Heart right ventricle (tissue), 16 donors: ENCODE measurements at regions not wholly inside any gene's neighbourhood (a gene's known extent, or its start where the extent isn't known, plus 50 kb on each side); places are given as distances from the start of the nearest gene placed in this dataset.

Source experiments
- ATAC-seq, 8 donors: fragments of 200-7000 bp; cut with Tn5 transposase; one replicate each; pipeline ENCODE4 v1.9.1; 2020; ENCODE audit warnings: mild to moderate bottlenecking in 8 of 8, moderate library complexity in 8 of 8, moderate number of reproducible peaks in 1 of 8
- DNase-seq, 2 donors: peaks; one replicate each; pipeline ENCODE4 v3.0.0-alpha.2; 2020
- H3K27ac ChIP-seq, 10 donors: fragments of 200-600 bp; sonication (generic) in 2 of 10; one replicate each; pipeline versions ENCODE4 v1.5.0 to v1.8.0; 2020 to 2022; ENCODE audit warnings: mild to moderate bottlenecking in 3 of 10
- H3K27me3 ChIP-seq, 7 donors: fragments of 200-600 bp; one replicate each; pipeline ENCODE4 v1.8.0; 2021 to 2022; ENCODE audit warnings: mild to moderate bottlenecking in 2 of 7
- H3K36me3 ChIP-seq, 9 donors: fragments of 200-600 bp; sonication (generic) in 1 of 9; one replicate each; pipeline versions ENCODE4 v1.5.0 to v1.8.0; 2020 to 2022; ENCODE audit warnings: mild to moderate bottlenecking in 2 of 9
- H3K4me1 ChIP-seq, 9 donors: fragments of 200-600 bp; sonication (generic) in 1 of 9; one replicate each; pipeline versions ENCODE4 v1.5.0 to v1.8.0; 2020 to 2022; ENCODE audit warnings: mild to moderate bottlenecking in 4 of 9
- H3K4me3 ChIP-seq, 10 donors: fragments of 200-600 bp; sonication (generic) in 2 of 10; one replicate each; pipeline versions ENCODE4 v1.5.0 to v1.8.0; 2020 to 2022; ENCODE audit warnings: mild to moderate bottlenecking in 7 of 10, moderate library complexity in 2 of 10
- H3K9me3 ChIP-seq, 11 donors: fragments of 200-600 bp in 10 of 11; sonication (generic) in 2 of 11; one replicate each; pipeline versions ENCODE4 v1.5.0 to v1.8.0; 2013 to 2022; ENCODE audit warnings: mild to moderate bottlenecking in 2 of 11, control low read depth in 1 of 11, moderate library complexity in 1 of 11
- WGBS, 2 donors: extraction: QIAGEN DNeasy Blood & Tissue Kit; methylation state at CpG; one replicate each; pipeline ENCODE4 v1.1.7; 2013; ENCODE audit warnings: inconsistent platforms in 1 of 2; 5-methylcytosine and 5-hydroxymethylcytosine counted together
- intact Hi-C, 10 donors: fragments of 100-400 bp; cut with DNase I; formaldehyde crosslinking; loops; one replicate each; pipeline versions ENCODE4 v1.11.1 to v1.14.2; 2022
- TF ChIP-seq, protein P1 (sequence below), 9 donors: fragments of 200-600 bp; sonication (generic) in 2 of 9; IDR thresholded peaks; one replicate each; pipeline versions ENCODE4 v1.5.0 to v1.8.0; 2021 to 2022; ENCODE audit warnings: antibody characterized with exemption in 9 of 9, mild to moderate bottlenecking in 5 of 9, moderate library complexity in 1 of 9
- donor health status: Arrhythmogenic right ventricular cardiomyopathy.
- donor health status: ischemic (EF 13 %, LVEDD 7.1; RV severe dilation, severe dysfunction).
- donor health status: healthy with polysubstance abuse.
- donor health status: DM: no; HTN: yes; CAD: no.
- donor health status: DM: no; HTN: no; CAD: no.
- donor health status: ischemic (EF 25% LVEDD 6.9; RV normal size, moderate dysfunction).
- donor health status: ischemic (EF 25% LVEDD 5.7; RV mildly dilated, moderate dysfunction).
- donor health status: healthy.
- donor health status: DM: yes; HTN: yes; CAD: no.
- donor health status: Ischemic cardiomyopathy.
- donor health status: ischemic (EF 35%, LVEDD 5.7; RV mildly dilated, moderate dysfunction).
- donor health status: nonischemic (EF 11% LVEDD 7.7; RV severe dilation, severe dysfunction).
- donor health status: DM: yes; HTN: yes; CAD: no.
- donor health status: PGD.
- donor health status: ischemic (EF 29% LVEDD 5.4; RV normal size, mild dysfunction).
- donor health status: nonischemic (EF 23%, LVEDD 6.1; RV moderate dilation, normal function).

- intact Hi-C loops = loop anchor here in 1 of 10 donors (10.0 kb wide), 1 partner anchor 148 kb away; no protein-coding TSS in a partner anchor
- H3K4me3 ChIP-seq = no peak overlapping the region
- WGBS, 2 donors = 82 to 86% methylated on average over 11 of the region's 11 CpGs
- no peaks in the 10 kb centered on the region for H3K27me3 ChIP-seq
- H3K4me1 ChIP-seq = no peaks in the 10 kb centered on the region
- ATAC-seq (peak in 1 of 8 donors; percentile 34), DNase-seq (no peak)
- no peaks in the 10 kb centered on the region for H3K9me3 ChIP-seq
- H3K27ac ChIP-seq = no peak overlapping the region
- TF ChIP-seq, protein P1, sequence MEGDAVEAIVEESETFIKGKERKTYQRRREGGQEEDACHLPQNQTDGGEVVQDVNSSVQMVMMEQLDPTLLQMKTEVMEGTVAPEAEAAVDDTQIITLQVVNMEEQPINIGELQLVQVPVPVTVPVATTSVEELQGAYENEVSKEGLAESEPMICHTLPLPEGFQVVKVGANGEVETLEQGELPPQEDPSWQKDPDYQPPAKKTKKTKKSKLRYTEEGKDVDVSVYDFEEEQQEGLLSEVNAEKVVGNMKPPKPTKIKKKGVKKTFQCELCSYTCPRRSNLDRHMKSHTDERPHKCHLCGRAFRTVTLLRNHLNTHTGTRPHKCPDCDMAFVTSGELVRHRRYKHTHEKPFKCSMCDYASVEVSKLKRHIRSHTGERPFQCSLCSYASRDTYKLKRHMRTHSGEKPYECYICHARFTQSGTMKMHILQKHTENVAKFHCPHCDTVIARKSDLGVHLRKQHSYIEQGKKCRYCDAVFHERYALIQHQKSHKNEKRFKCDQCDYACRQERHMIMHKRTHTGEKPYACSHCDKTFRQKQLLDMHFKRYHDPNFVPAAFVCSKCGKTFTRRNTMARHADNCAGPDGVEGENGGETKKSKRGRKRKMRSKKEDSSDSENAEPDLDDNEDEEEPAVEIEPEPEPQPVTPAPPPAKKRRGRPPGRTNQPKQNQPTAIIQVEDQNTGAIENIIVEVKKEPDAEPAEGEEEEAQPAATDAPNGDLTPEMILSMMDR (IDR thresholded peaks at IDR 0.05) = no peak
- H3K36me3 ChIP-seq = no peaks in the 10 kb centered on the region
These were observed 258.6 kb downstream of the PMP22 start for GRCh38 chr17:15006421-15007128.

DNA sequence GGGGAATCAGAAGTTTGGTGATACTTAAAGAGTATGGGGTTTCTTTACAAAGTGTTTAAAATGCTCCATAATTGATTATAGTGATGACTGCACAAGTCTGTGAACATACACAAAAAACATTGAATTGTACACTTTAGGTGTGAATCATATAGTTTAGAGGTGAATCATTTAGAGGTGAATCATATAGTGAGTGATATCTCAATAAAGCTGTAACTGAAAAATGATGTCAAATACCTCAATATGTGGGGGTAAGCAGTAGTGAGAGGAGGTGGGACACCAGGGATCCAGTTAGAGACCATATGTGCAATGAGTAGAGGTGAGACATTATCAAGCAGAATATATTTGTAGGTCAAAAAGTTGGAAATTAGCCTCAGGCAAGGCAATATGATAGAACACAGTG is 264.5 kb downstream of the PMP22 start:
- Histone ChIP-seq H3K27ac (no peak overlapping the region), H3K9me3 (no peaks in the 10 kb centered on the region), H3K27me3 (no peaks in the 10 kb centered on the region), H3K36me3 (no peaks in the 10 kb centered on the region), H3K4me1 (no peaks in the 10 kb centered on the region), H3K4me3 (no peak overlapping the region)
- intact Hi-C loops = loop anchor here in 1 of 10 donors (10.0 kb wide), 1 partner anchor 154 kb away; no protein-coding TSS in a partner anchor
- DNase-seq = no peak
- TF ChIP-seq, protein P1 (IDR thresholded peaks at IDR 0.05) = no peak
- ATAC-seq = no peak

DNA sequence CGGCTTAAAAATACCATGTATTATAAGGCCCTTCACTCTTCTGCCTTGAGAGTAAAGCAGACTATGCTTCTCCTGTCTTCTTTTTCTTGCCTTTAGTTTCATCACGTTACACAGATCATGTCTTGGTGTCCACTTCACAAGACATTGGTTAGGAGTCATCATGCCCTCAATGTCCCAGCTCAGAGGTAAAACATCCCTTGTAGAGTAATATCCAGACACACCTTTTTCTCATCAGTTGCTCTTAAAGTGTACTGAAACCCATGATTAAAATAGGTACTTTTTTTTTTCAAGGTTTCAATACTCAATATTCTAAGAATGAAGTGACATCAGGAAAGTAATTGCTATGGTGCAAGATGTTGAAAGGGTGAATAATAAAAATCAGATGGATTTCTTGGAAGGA is 267.8 kb downstream of the PMP22 start:
- WGBS, 2 donors = 88 to 90% methylated on average over 2 of the region's 2 CpGs
- Histone ChIP-seq H3K9me3 (no peaks in the 10 kb centered on the region), H3K36me3 (no peaks in the 10 kb centered on the region), H3K4me1 (no peaks in the 10 kb centered on the region), H3K4me3 (no peak overlapping the region), H3K27me3 (no peaks in the 10 kb centered on the region), H3K27ac (no peak overlapping the region)
- TF ChIP-seq, protein P1 (IDR thresholded peaks at IDR 0.05) = no peak
- DNase-seq = no peak
- intact Hi-C loops = no loop called here
- no peak for ATAC-seq

- WGBS, 2 donors = 61 to 66% methylated on average over 4 of the region's 4 CpGs
- Histone ChIP-seq H3K4me3 (no peak overlapping the region), H3K9me3 (no peaks in the 10 kb centered on the region), H3K27me3 (no peaks in the 10 kb centered on the region), H3K36me3 (no peaks in the 10 kb centered on the region), H3K27ac (no peak overlapping the region), H3K4me1 (no peaks in the 10 kb centered on the region)
- TF ChIP-seq, protein P1 (IDR thresholded peaks at IDR 0.05) = no peak
- ATAC-seq = no peak
- intact Hi-C loops = no loop called here
- no peak for DNase-seq
These were observed 279.0 kb downstream of the PMP22 start for GRCh38 chr17:14986127-14986526.
